PC-3 (cell line): ENCODE measurements at regions not wholly inside any gene's neighbourhood (a gene's known extent, or its start where the extent isn't known, plus 50 kb on each side); places are given as distances from the start of the nearest gene placed in this dataset.
A peak's percentile ranks its signal among the peaks of the same experiment; 100 is the strongest.

Experiments used
- CTCF ChIP-seq: fragments of 300-600 bp; sonication (generic); conservative IDR thresholded peaks from 2 replicates; pipeline ENCODE4 v1.5.1; 2017; ENCODE audit warnings: antibody characterized with exemption, low read depth, mild to moderate bottlenecking, low read length
- EZH2 ChIP-seq: fragments of 300-600 bp; sonication (generic); IDR thresholded peaks from one replicate; pipeline ENCODE4 v1.6.1; 2017; ENCODE audit warnings: antibody characterized with exemption, mild to moderate bottlenecking, low read length; ENCODE audit not compliant: unreplicated experiment
- EZH2phosphoT487 ChIP-seq: fragments of 300-600 bp; sonication (generic); IDR thresholded peaks from 2 replicates; pipeline ENCODE4 v1.6.1; 2018; ENCODE audit warnings: mild to moderate bottlenecking, antibody characterized with exemption, low read length, borderline replicate concordance

GRCh38 chr1:199046618-199047017 is 407.8 kb downstream of the PTPRC start:
- TF ChIP-seq CTCF = peak; percentile 47
- TF ChIP-seq EZH2phosphoT487 = no peak
- TF ChIP-seq EZH2 = no peak
